DMS114 treated with DMSO at 0.1 percent for 48 hours (cell line): ENCODE measurements at regions not wholly inside any gene's neighbourhood (a gene's known extent, or its start where the extent isn't known, plus 50 kb on each side); places are given as distances from the start of the nearest gene placed in this dataset.

ENCODE experiments used
- DNase-seq: peaks from one replicate; lab custom pipeline; 2025; ENCODE audit not compliant: unreplicated experiment; lab: John Stamatoyannopoulos, UW

GRCh38 chr11:121800240-121800639 lies 315.8 kb downstream of the BLID start:
- DNase-seq = no peak

DNA sequence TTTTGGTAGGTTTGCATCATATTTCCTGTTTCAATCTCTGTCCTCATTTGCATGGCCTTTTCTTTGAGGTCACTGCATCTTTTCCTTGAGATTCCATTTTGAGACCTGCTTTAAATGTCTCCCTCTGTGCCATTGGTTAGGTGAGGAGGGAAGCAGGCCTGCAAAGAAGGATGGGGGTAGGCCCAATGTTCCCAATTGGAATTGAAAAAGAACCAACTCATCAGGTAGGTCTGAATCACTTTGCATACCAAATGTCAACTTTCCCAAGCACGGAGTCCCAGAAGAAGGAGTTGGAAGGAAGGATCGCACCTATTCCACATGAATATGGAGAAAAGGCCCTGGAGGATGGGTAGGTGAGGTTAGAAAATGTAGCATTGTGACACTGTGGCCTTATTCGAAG lies 318.5 kb downstream of the BLID start:
- no peak for DNase-seq

DNA sequence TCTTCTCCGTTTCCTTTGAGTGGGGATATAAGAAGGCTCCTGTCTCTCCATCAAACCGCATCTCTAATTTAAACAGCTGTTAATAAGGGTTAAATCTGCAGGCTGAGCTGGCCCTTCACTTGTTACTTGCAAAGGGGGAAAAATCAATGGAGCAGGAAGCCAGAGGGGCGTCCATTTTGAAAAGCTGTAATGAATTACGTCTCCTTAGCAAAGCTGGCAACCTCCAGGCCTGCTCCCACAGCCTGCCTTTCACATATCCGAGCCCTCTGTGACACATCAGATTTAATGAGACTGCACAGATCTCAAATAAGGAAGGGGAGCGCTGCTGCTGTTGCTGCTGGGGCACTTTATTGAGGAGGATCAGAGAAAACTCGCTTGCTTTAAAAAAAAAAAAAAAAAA lies 320.8 kb downstream of the BLID start:
- no peak for DNase-seq

- no peak for DNase-seq
Measured at GRCh38 chr11:121794671-121795141, 321.3 kb downstream of the BLID start.

GRCh38 chr11:121793916-121794315 lies 322.1 kb downstream of the BLID start:
- no peak for DNase-seq

DNA sequence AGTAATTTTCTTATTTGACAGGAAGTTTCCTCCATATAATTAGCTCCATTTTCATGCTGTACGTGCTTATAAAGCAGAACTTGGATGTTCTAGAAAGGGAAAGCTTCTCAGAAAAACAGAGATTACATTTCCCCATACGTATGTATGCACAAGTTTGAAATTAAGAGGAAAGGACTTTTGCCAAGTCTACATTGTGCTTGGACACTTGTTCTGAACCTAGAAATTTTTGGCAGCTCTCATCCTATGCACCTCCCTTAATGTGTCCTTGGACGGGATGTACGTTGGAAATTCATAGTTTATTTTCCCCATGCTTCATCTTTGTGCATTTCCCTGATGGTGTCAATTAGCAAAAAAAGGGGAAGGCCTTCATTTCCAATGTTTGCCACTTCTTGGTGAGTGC lies 322.7 kb downstream of the BLID start:
- no peak for DNase-seq

DNA sequence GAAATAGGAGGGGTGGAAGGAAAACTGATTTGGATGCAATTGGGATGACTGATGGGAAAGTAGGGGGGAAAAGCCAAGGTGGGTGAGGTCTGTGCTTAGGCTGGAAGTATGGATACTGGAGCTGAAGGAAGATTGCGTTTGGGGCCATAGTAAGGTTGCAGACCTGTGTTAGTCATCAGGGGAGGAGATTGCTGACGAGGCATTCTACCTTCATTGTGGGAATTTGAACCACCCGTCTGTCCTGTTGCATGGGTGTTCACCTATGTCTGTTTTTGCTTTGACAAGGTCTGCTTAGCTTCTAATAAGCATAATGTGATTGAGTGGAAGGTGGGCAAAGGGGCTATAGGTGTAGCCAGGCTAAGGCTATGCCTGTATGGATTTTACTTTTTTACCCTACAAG lies 323.8 kb downstream of the BLID start:
- DNase-seq = no peak

DNA sequence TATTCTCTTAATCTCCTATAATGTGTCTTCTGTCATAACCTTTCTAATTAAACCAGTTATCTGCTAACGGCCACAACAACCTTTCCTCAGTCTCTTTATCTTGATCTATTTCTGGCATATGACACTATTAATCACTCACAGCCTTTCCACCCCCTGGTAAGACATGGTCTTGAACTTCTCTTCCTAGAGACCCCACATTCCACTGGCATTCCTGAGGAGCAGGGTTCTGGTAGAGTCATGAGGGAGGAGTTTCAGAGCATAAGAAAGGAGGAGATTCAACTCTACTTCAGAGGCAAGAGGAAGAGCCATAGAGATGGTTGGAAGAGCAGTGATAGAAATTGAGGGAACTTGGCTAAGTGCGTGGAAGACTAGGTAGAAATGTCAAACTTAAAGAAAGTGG lies 325.6 kb downstream of the BLID start:
- no peak for DNase-seq

DNA sequence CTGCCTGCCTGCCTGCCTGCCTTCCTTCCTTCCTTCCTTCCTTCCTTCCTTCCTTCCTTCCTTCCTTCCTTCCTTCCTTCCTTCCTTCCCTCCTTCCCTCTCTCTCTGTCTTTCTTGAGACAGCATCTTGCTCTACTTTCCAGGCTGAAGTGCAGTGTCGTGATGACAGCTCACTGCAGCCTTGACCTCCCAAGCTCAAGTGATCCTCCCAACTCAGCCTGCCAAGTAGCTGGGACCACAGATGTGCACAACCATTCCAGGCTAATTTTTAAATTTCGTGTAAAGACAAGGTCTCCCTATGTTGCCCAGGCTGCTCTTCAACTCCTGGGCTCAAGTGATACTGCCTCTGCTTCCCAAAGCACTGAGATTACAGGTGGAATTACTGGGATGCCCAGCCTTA lies 328.2 kb upstream of the SORL1-AS1 start:
- DNase-seq = no peak

- DNase-seq = no peak
Measured at GRCh38 chr11:121777056-121777455, 324.3 kb upstream of the SORL1-AS1 start.

GRCh38 chr11:121775276-121775675 lies 322.5 kb upstream of the SORL1-AS1 start:
- DNase-seq = no peak

DNA sequence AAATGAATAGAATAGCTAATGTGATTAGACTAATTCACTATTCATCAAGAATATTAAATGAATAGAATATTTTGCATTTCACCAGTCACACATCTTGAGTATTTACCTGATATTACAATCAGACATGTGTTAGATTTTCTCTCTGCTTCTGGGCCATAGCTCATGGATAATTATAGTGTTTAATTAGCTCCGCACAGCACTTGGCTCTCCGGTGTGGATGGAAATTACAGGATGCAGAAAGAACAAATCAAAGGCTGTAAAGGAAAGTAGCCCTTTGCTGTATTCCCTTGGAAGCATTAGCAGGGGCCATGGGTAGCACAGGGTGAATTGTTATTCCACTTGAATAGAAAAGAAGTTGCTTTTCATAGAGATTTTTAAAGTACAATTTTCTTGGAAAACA lies 320.3 kb upstream of the SORL1-AS1 start:
- no peak for DNase-seq

- no peak for DNase-seq
Measured at GRCh38 chr11:121770939-121771595, 318.3 kb upstream of the SORL1-AS1 start.

- no peak for DNase-seq
Measured at GRCh38 chr11:121769191-121769590, 316.4 kb upstream of the SORL1-AS1 start.

GRCh38 chr11:121767433-121767832 lies 314.7 kb upstream of the SORL1-AS1 start:
- no peak for DNase-seq

DNA sequence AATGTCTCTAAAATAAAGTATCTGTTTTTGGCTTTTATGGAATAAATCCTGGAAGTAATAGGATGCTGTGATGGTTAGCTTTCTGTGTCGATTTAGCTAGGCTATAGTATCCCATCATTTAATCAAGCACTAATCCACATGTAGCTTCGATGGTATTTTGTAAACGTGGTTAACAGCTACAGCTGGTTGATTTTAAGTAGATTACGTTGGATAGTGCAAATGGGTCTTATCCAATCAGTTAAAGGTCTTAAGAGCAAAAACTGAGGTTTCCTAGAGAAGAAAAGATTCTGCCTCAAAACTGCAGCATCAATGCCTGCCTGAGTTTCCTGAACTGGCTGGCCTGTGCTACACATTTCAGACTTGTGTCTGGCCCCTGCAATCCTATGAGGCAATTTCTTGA lies 314.2 kb upstream of the SORL1-AS1 start:
- DNase-seq = no peak

- no peak for DNase-seq
Measured at GRCh38 chr11:121766166-121766565, 313.4 kb upstream of the SORL1-AS1 start.

DNA sequence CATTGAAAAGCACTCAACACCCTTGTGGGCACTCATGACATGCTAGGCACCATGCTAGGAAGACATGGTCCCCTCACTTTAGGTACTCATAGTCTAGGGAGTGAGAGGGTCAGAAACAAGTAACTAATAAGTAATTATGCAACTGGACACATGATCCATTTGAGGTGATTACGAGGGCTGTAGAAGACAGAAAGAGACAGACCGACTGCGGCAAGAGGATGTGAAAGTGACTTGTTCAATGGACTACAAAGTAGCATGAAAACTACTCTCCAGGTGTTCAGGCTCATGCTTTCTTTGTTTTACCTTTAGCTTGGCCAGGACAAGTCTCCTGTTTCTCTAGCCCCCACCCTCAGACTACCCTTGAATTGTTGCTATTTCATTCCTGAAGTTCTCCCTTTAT lies 310.8 kb upstream of the SORL1-AS1 start:
- DNase-seq = no peak

- DNase-seq = no peak
Measured at GRCh38 chr11:121762820-121763219, 310.1 kb upstream of the SORL1-AS1 start.

GRCh38 chr11:121761186-121761585 lies 308.4 kb upstream of the SORL1-AS1 start:
- no peak for DNase-seq

DNA sequence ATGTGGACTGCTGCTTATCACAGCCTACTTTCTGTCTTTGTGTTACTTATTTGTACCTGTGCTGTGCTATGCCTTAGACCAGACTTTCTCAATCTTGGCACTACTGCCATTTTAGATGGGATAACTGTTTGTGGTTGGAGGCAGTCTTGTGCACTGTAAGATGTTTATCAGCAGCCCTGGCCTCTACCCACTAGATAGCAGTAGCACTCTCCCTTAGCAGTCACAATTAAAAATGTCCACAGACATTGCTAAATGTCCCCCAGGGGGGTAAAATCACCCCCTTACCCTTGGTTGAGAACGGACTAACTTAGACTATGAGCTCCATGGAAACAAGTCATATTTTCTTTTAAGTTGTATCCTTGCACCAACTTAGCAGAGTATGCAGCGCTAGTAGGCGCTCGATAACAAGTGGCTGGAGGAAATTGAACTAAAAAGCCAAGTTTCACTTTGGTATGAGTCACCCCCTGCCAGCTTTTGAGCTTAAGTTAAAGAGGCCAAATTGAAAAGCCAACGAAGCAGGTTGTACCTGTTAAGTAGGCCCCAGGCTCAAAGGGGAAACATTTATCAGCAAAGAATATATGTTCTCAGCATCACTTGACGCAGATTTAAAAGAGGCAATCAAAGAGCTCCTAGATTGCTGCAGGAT lies 304.8 kb upstream of the SORL1-AS1 start:
- DNase-seq = no peak

- no peak for DNase-seq
Measured at GRCh38 chr11:121755906-121756305, 303.1 kb upstream of the SORL1-AS1 start.

GRCh38 chr11:121755191-121755590 lies 302.4 kb upstream of the SORL1-AS1 start:
- DNase-seq = no peak
